ENCODE measurements at regions not wholly inside any gene's neighbourhood (a gene's known extent, or its start where the extent isn't known, plus 50 kb on each side); places are given as distances from the start of the nearest gene placed in this dataset.

- DNase-seq: no peak
- 85 to 86% methylated on average over 4 of the region's 4 CpGs for WGBS, 2 donors
These were observed 1026.8 kb upstream of the MIR17HG start for GRCh38 chr13:90320664-90321063.

GRCh38 chr13:90321281-90321931 lies 1026.1 kb upstream of the MIR17HG start:
- no peak overlapping the region for H3K4me3 ChIP-seq
- no peak for TF ChIP-seq POLR2AphosphoS5 (IDR thresholded peaks at IDR 0.05)
- TF ChIP-seq POLR2A (IDR thresholded peaks at IDR 0.05): no peak
- no peak for TF ChIP-seq CTCF (IDR thresholded peaks at IDR 0.05)
- no peak for TF ChIP-seq EP300 (IDR thresholded peaks at IDR 0.05)
- H3K9me3 ChIP-seq: no peaks in the 10 kb centered on the region
- H3K4me1 ChIP-seq: no peaks in the 10 kb centered on the region
- WGBS, 2 donors: 53 to 76% methylated on average over 9 of the region's 9 CpGs
- intact Hi-C loops (cut with DNase I): no loop called here
- H3K36me3 ChIP-seq: no peaks in the 10 kb centered on the region
- no peak for DNase-seq
- no peak overlapping the region for H3K27ac ChIP-seq
- H3K27me3 ChIP-seq: no peaks in the 10 kb centered on the region

More at GRCh38 chr13:90320664-90321063, 1026.8 kb upstream of the MIR17HG start:
- intact Hi-C loops (cut with DNase I): no loop called here
- Histone ChIP-seq H3K9me3 (no peaks in the 10 kb centered on the region), H3K27me3 (no peaks in the 10 kb centered on the region), H3K4me3 (no peak overlapping the region), H3K4me1 (no peaks in the 10 kb centered on the region), H3K36me3 (no peaks in the 10 kb centered on the region), H3K27ac (no peak overlapping the region)
- TF ChIP-seq POLR2AphosphoS5 (IDR thresholded peaks at IDR 0.05) (no peak), EP300 (IDR thresholded peaks at IDR 0.05) (no peak), CTCF (IDR thresholded peaks at IDR 0.05) (no peak), POLR2A (IDR thresholded peaks at IDR 0.05) (no peak)

GRCh38 chr13:90329641-90330040 lies 1017.8 kb upstream of the MIR17HG start:
- WGBS, 2 donors: 9 to 41% methylated on average over 1 of the region's 1 CpG
- Histone ChIP-seq H3K4me3 (no peak overlapping the region), H3K9me3 (no peaks in the 10 kb centered on the region), H3K27ac (no peak overlapping the region), H3K36me3 (no peaks in the 10 kb centered on the region), H3K4me1 (no peaks in the 10 kb centered on the region), H3K27me3 (no peaks in the 10 kb centered on the region)
- TF ChIP-seq POLR2AphosphoS5 (IDR thresholded peaks at IDR 0.05): no peak
- no peak for TF ChIP-seq EP300 (IDR thresholded peaks at IDR 0.05)
- no peak for TF ChIP-seq POLR2A (IDR thresholded peaks at IDR 0.05)
- no peak for TF ChIP-seq CTCF (IDR thresholded peaks at IDR 0.05)
- DNase-seq: no peak
- intact Hi-C loops (cut with DNase I): no loop called here

- no peaks in the 10 kb centered on the region for H3K4me1 ChIP-seq
- H3K27ac ChIP-seq: no peak overlapping the region
- WGBS, 2 donors: 63 to 65% methylated on average over 1 of the region's 1 CpG
These were observed 1015.5 kb upstream of the MIR17HG start for GRCh38 chr13:90331974-90332373.

More at GRCh38 chr13:90331974-90332373, 1015.5 kb upstream of the MIR17HG start:
- no peak for TF ChIP-seq EP300 (IDR thresholded peaks at IDR 0.05)
- TF ChIP-seq POLR2AphosphoS5 (IDR thresholded peaks at IDR 0.05): no peak
- no peak for TF ChIP-seq CTCF (IDR thresholded peaks at IDR 0.05)
- TF ChIP-seq POLR2A (IDR thresholded peaks at IDR 0.05): no peak
- no peaks in the 10 kb centered on the region for H3K9me3 ChIP-seq
- intact Hi-C loops (cut with DNase I): no loop called here
- no peak for DNase-seq
- H3K27me3 ChIP-seq: no peaks in the 10 kb centered on the region
- H3K36me3 ChIP-seq: no peaks in the 10 kb centered on the region
- no peak overlapping the region for H3K4me3 ChIP-seq

Measured in sigmoid colon (tissue), 6 donors.